ENCODE measurements at regions not wholly inside any gene's neighbourhood (a gene's known extent, or its start where the extent isn't known, plus 50 kb on each side); places are given as distances from the start of the nearest gene placed in this dataset.

DNA sequence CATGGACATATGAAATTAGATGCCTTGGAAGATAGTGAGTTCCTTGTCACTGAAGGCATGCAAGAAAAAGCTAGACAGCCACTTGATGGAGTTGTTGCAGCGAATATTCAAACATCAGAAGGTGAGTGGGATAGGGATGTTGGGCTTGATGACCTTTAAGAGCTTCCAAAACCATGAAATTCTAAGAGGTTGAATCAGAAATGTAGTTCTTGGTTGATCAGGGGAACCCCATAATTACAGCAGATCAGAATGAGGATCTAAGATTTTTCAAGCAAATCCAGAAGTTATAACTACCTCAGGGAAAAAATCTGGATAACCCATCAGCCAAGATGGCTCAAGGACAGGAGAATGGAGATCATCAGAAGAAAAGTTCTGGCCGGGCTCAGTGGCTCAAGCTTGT is 244.3 kb upstream of the NR4A3 start:
- no peak for TF ChIP-seq CTCF (conservative IDR thresholded peaks at IDR 0.05 in 1 of 2, IDR thresholded peaks at IDR 0.05 in 1 of 2; ENCODE audit: extremely low read depth in 1 of 2, insufficient read depth in 1 of 2, low read depth in 1 of 2, low read length in 2 of 2)
- TF ChIP-seq EZH2 (IDR thresholded peaks at IDR 0.05; ENCODE audit: borderline replicate concordance, low read length), result no peak
